Body of pancreas (tissue), 4 donors: ENCODE measurements at regions not wholly inside any gene's neighbourhood (a gene's known extent, or its start where the extent isn't known, plus 50 kb on each side); places are given as distances from the start of the nearest gene placed in this dataset.

Experiments used
- POLR2A ChIP-seq, 3 donors: fragments of 450-650 bp; IDR thresholded peaks; one replicate each; pipeline ENCODE4 v1.6.1; 2016; ENCODE audit warnings: antibody characterized with exemption in 3 of 3, mild to moderate bottlenecking in 2 of 3
- TF ChIP-seq, protein P1 (sequence below), 7 experiments: fragments of 450-650 bp in 4 of 7; fragments of 200-600 bp in 3 of 7; sonication (generic) in 3 of 7; IDR thresholded peaks; one replicate each; pipeline ENCODE4 v1.5.1; 2016 to 2019; ENCODE audit warnings: antibody characterized with exemption in 7 of 7

DNA sequence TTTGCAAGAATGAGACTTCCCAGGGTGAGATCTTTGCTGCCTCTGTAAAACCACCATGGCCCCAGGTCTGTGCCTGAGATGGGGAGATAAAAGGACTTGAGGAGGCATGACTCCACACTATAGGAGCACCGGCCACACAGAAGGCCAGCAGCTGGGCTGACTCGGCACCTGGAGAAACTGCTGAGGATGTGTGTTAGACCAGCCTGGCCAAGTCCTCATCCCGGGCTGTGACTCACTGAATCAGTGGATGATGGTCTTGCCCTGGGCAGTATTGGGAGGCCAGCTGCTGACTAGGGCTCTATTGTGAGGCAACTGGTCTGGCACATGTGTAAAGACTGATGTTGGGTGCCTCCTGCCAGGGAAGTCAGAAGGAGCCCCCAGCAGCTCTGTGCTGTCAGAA is 286.2 kb downstream of the ACTL7B start:
- TF ChIP-seq POLR2A (IDR thresholded peaks at IDR 0.05), result no peak
- TF ChIP-seq, protein P1, sequence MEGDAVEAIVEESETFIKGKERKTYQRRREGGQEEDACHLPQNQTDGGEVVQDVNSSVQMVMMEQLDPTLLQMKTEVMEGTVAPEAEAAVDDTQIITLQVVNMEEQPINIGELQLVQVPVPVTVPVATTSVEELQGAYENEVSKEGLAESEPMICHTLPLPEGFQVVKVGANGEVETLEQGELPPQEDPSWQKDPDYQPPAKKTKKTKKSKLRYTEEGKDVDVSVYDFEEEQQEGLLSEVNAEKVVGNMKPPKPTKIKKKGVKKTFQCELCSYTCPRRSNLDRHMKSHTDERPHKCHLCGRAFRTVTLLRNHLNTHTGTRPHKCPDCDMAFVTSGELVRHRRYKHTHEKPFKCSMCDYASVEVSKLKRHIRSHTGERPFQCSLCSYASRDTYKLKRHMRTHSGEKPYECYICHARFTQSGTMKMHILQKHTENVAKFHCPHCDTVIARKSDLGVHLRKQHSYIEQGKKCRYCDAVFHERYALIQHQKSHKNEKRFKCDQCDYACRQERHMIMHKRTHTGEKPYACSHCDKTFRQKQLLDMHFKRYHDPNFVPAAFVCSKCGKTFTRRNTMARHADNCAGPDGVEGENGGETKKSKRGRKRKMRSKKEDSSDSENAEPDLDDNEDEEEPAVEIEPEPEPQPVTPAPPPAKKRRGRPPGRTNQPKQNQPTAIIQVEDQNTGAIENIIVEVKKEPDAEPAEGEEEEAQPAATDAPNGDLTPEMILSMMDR (IDR thresholded peaks at IDR 0.05), result no peak
